ENCODE measurements at regions not wholly inside any gene's neighbourhood (a gene's known extent, or its start where the extent isn't known, plus 50 kb on each side); places are given as distances from the start of the nearest gene placed in this dataset.

GRCh38 chr7:131094685-131095084 lies 233.0 kb upstream of the MKLN1 start:
- TF ChIP-seq CTCF (tag by site-specific recombination; IDR thresholded peaks at IDR 0.05) (no peak), ZBTB7A (tag by site-specific recombination; IDR thresholded peaks at IDR 0.05; ENCODE audit: low read depth) (no peak), ZIC2 (tag by site-specific recombination; IDR thresholded peaks at IDR 0.05) (no peak)

Measured in HEK293 (cell line).